ENCODE measurements at regions not wholly inside any gene's neighbourhood (a gene's known extent, or its start where the extent isn't known, plus 50 kb on each side); places are given as distances from the start of the nearest gene placed in this dataset.

- no peak for DNase-seq (ENCODE audit: low spot score)
Observed at GRCh38 chr18:54717673-54718407, 110.4 kb upstream of the RAB27B start.

GRCh38 chr18:54718408-54718773, 109.9 kb upstream of the RAB27B start:
- DNase-seq (ENCODE audit: low spot score) = no peak

- no peak for DNase-seq (ENCODE audit: low spot score)
Observed at GRCh38 chr18:54720620-54721019, 107.7 kb upstream of the RAB27B start.

GRCh38 chr18:54726143-54726542, 102.1 kb upstream of the RAB27B start:
- no peak for DNase-seq (ENCODE audit: low spot score)

- DNase-seq (ENCODE audit: low spot score) = peak; percentile 4
Observed at GRCh38 chr18:54734059-54734458, 94.2 kb upstream of the RAB27B start.

- no peak for DNase-seq (ENCODE audit: low spot score)
Observed at GRCh38 chr18:54736981-54737380, 91.3 kb upstream of the RAB27B start.

- no peak for DNase-seq (ENCODE audit: low spot score)
Observed at GRCh38 chr18:54737986-54738385, 90.3 kb upstream of the RAB27B start.

GRCh38 chr18:54739476-54739875, 88.8 kb upstream of the RAB27B start:
- no peak for DNase-seq (ENCODE audit: low spot score)

GRCh38 chr18:54740136-54740846, 88.0 kb upstream of the RAB27B start:
- DNase-seq (ENCODE audit: low spot score) = peak; percentile 11

- no peak for DNase-seq (ENCODE audit: low spot score)
Observed at GRCh38 chr18:54742120-54742519, 86.2 kb upstream of the RAB27B start.

- DNase-seq (ENCODE audit: low spot score) = no peak
Observed at GRCh38 chr18:54742659-54743604, 85.3 kb upstream of the RAB27B start.

- DNase-seq (ENCODE audit: low spot score) = no peak
Observed at GRCh38 chr18:54743605-54743995, 84.7 kb upstream of the RAB27B start.

- no peak for DNase-seq (ENCODE audit: low spot score)
Observed at GRCh38 chr18:54749291-54749690, 79.0 kb upstream of the RAB27B start.

- DNase-seq (ENCODE audit: low spot score) = no peak
Observed at GRCh38 chr18:54750350-54750749, 77.9 kb upstream of the RAB27B start.

- DNase-seq (ENCODE audit: low spot score) = no peak
Observed at GRCh38 chr18:54752185-54752584, 76.1 kb upstream of the RAB27B start.

GRCh38 chr18:54755456-54755855, 72.8 kb upstream of the RAB27B start:
- no peak for DNase-seq (ENCODE audit: low spot score)

- DNase-seq (ENCODE audit: low spot score) = no peak
Observed at GRCh38 chr18:54762386-54762785, 65.9 kb upstream of the RAB27B start.

GRCh38 chr18:54764786-54765185, 63.5 kb upstream of the RAB27B start:
- DNase-seq (ENCODE audit: low spot score) = no peak

- DNase-seq (ENCODE audit: low spot score) = peak; percentile 50
Observed at GRCh38 chr18:54765636-54766375, 62.5 kb upstream of the RAB27B start.

GRCh38 chr18:54766634-54767033, 61.6 kb upstream of the RAB27B start:
- DNase-seq (ENCODE audit: low spot score) = no peak

- peak; percentile 18 for DNase-seq (ENCODE audit: low spot score)
Observed at GRCh38 chr18:54767098-54767497, 61.2 kb upstream of the RAB27B start.

Data from LoVo (cell line).